ENCODE measurements at regions not wholly inside any gene's neighbourhood (a gene's known extent, or its start where the extent isn't known, plus 50 kb on each side); places are given as distances from the start of the nearest gene placed in this dataset.
"Not testable (repeated sequence)": the region's sequence is repeated elsewhere in the genome, so short reads cannot be mapped to it uniquely, and the experiment has no call there.

GRCh38 chr4:59685626-59686025 lies 1514.5 kb upstream of the ADGRL3 start:
- FAIRE-seq (no peak), DNase-seq (ENCODE audit: insufficient read length, low spot score) (no peak)

GRCh38 chr4:59689149-59689548 lies 1511.0 kb upstream of the ADGRL3 start:
- DNase-seq (ENCODE audit: insufficient read length, low spot score), result no peak
- FAIRE-seq, result no peak

GRCh38 chr4:59695355-59696053 lies 1504.6 kb upstream of the ADGRL3 start:
- DNase-seq (ENCODE audit: insufficient read length, low spot score) (no peak), FAIRE-seq (no peak)

GRCh38 chr4:59698041-59698440 lies 1502.1 kb upstream of the ADGRL3 start:
- DNase-seq (ENCODE audit: insufficient read length, low spot score), result no peak
- FAIRE-seq, result no peak

GRCh38 chr4:59700651-59701050 lies 1499.5 kb upstream of the ADGRL3 start:
- no peak for FAIRE-seq
- DNase-seq (ENCODE audit: insufficient read length, low spot score), result no peak

GRCh38 chr4:59704616-59705015 lies 1495.5 kb upstream of the ADGRL3 start:
- DNase-seq (ENCODE audit: insufficient read length, low spot score) (no peak), FAIRE-seq (no peak)

GRCh38 chr4:59712470-59712869 lies 1487.7 kb upstream of the ADGRL3 start:
- FAIRE-seq (no peak), DNase-seq (ENCODE audit: insufficient read length, low spot score) (no peak)

- not testable (repeated sequence) for FAIRE-seq; DNase-seq (ENCODE audit: insufficient read length, low spot score)
These were observed 1475.8 kb upstream of the ADGRL3 start for GRCh38 chr4:59724286-59724685.

- FAIRE-seq, result no peak
- DNase-seq (ENCODE audit: insufficient read length, low spot score), result no peak
These were observed 1472.4 kb upstream of the ADGRL3 start for GRCh38 chr4:59727745-59728144.

- DNase-seq (ENCODE audit: insufficient read length, low spot score), result no peak
- no peak for FAIRE-seq
These were observed 1471.6 kb upstream of the ADGRL3 start for GRCh38 chr4:59728496-59728895.

- FAIRE-seq, result no peak
These were observed 1470.8 kb upstream of the ADGRL3 start for GRCh38 chr4:59729321-59729720.

GRCh38 chr4:59748433-59748832 lies 1451.7 kb upstream of the ADGRL3 start:
- DNase-seq (ENCODE audit: insufficient read length, low spot score) (no peak), FAIRE-seq (no peak)

More at GRCh38 chr4:59729321-59729720, 1470.8 kb upstream of the ADGRL3 start:
- DNase-seq (ENCODE audit: insufficient read length, low spot score), result no peak

- FAIRE-seq (no peak), DNase-seq (ENCODE audit: insufficient read length, low spot score) (no peak)
These were observed 1440.9 kb upstream of the ADGRL3 start for GRCh38 chr4:59759082-59759825.

- no peak for DNase-seq (ENCODE audit: insufficient read length, low spot score)
- no peak for FAIRE-seq
These were observed 1437.8 kb upstream of the ADGRL3 start for GRCh38 chr4:59762344-59762743.

- no peak for DNase-seq (ENCODE audit: insufficient read length, low spot score)
- FAIRE-seq, result no peak
These were observed 1429.4 kb upstream of the ADGRL3 start for GRCh38 chr4:59770601-59771264.

GRCh38 chr4:59772641-59773139 lies 1427.4 kb upstream of the ADGRL3 start:
- no peak for DNase-seq (ENCODE audit: insufficient read length, low spot score)
- no peak for FAIRE-seq

- FAIRE-seq; DNase-seq (ENCODE audit: insufficient read length, low spot score): not testable (repeated sequence)
These were observed 1419.9 kb upstream of the ADGRL3 start for GRCh38 chr4:59780271-59780670.

GRCh38 chr4:59805176-59805575 lies 1395.0 kb upstream of the ADGRL3 start:
- FAIRE-seq (no peak), DNase-seq (ENCODE audit: insufficient read length, low spot score) (no peak)

- FAIRE-seq (no peak), DNase-seq (ENCODE audit: insufficient read length, low spot score) (no peak)
These were observed 1385.6 kb upstream of the ADGRL3 start for GRCh38 chr4:59814402-59815010.

GRCh38 chr4:59818656-59819055 lies 1381.5 kb upstream of the ADGRL3 start:
- no peak for DNase-seq (ENCODE audit: insufficient read length, low spot score)
- FAIRE-seq, result no peak

- no peak for FAIRE-seq
- DNase-seq (ENCODE audit: insufficient read length, low spot score), result no peak
These were observed 1376.8 kb upstream of the ADGRL3 start for GRCh38 chr4:59823311-59823710.
